T1000 (cell line): ENCODE measurements at regions not wholly inside any gene's neighbourhood (a gene's known extent, or its start where the extent isn't known, plus 50 kb on each side); places are given as distances from the start of the nearest gene placed in this dataset.

Experiments
- DNase-seq: peaks from one replicate; lab custom pipeline; 2025; ENCODE audit warnings: mixed read lengths; lab: John Stamatoyannopoulos, UW

GRCh38 chr10:83880252-83880791, 259.0 kb upstream of the GHITM start:
- DNase-seq = no peak

- no peak for DNase-seq
Measured at GRCh38 chr10:83881661-83882060, 257.6 kb upstream of the GHITM start.

GRCh38 chr10:83886871-83887270, 252.4 kb upstream of the GHITM start:
- no peak for DNase-seq

DNA sequence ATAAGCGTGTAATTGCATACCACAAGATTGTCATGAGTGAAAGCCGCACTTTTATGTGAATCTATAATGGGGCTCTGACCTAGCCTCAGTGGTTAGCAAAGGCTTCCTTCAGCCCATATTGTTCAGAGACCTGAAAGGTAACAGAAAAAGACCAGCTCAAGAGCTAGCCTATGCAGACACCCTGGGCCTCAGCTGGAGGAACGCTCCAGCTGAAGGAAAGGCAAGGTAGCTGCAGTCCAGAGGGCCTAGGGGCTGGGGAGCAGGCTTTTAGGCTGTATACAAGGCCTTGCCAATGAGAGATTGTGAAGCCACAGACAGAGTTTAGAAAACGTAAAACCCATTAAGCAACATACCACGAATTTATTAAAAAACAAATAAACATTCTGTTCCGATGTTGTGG, 246.6 kb upstream of the GHITM start:
- no peak for DNase-seq

GRCh38 chr10:83896219-83896618, 243.1 kb upstream of the GHITM start:
- no peak for DNase-seq

DNA sequence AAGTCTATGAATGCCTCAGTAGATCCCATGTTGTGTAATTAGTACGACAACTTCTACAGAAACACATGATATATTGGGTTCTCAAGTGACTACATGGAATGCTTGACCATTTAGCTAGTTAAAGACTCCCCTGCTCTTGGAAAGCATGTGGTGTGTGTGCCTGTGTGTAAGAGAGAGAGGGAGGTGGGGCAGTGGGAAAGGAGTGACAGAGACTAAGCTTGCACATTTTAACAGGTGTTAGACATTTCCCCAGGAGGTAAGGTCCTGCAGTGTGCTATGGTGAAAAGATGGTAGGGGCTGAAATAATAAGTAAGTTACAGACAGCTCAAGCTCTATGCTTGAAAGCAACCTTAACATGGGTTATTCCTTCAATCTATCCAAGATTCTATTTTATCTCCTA, 241.7 kb upstream of the GHITM start:
- no peak for DNase-seq

- no peak for DNase-seq
Measured at GRCh38 chr10:83908506-83908905, 230.8 kb upstream of the GHITM start.

DNA sequence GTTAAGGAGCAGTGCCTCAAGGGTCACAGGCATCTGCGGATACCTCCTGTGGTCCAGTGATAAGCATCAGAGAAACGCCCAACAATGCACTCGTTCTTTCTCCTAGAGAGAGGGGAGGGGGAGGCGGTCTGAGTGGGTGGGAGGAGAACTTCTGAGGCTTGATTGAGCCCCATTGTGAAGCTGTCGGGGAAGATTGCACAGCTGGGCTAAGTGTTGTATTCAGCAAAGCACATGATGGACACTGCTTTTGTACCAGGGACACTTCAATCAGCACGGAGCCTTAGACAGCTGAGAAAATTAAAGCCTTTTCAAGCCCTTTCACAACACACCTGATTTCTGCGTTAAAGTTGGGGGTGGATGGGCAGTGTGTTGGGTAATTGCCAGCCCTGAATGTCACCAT, 230.3 kb upstream of the GHITM start:
- no peak for DNase-seq

DNA sequence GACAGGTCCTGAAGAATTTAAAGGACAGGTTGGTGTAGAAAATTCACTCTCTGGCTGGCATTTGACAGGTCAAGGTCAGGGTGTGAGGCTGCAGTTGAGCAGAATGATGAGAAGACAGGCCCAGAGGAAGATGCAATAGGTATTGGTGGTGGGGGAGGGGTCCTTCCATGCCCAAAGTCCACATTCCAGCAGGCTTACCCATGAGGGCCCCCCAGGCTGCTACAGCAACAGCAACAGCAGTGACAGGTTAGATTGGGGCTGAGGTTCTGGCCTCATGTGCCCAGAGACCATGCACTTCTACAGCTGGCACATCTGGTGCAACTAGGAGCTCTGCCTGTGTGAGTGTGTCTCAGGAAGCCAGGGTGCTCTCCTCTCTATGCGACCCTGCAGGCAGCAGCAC, 223.5 kb upstream of the GHITM start:
- no peak for DNase-seq

DNA sequence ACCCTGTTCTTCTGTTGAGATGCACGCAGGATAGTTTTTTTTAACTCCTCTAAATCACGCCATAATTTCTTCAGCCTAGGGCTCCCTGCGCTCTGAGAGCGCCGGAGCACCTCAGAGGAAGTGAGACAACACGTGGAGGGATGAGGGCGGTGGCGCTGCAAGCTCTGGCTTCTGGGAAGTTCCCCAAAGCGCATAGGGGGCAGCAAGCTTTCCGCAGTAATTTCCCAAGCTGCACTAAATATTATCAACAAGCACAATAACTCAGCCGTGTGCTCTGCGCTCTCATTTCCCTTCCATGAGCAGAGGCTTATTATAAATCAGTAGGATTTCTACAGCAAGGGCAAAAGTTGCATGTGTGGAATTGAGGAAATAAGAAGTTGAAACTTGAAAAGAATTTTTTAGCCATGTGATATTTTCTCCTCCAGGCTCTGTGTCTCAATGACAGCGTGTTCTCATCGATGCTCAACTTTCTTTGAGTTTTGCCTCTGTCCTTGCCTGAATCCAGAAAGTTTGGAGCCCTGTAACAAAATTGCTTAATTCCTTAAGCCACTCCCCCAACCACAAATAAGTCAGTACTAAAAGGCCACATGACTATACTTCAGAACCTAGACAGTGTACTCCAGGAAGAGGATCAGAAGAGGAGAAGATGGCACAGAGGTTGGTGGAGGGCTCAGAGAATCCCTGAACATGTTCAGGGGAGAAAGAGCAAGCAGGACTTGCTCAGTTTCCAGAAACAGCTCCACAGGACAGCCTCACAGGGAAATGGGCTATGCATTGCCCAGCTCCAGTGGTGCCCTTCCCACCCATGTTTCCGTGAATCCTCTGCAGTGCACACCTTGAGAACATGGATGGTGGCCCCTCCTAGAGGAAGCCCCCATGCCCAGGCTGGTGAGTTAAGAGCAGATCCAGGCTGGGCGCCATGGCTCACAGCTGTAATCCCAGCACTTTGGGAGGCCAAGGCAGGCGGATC, 221.5 kb upstream of the GHITM start:
- DNase-seq = no peak

GRCh38 chr10:83919187-83919586, 220.1 kb upstream of the GHITM start:
- no peak for DNase-seq

DNA sequence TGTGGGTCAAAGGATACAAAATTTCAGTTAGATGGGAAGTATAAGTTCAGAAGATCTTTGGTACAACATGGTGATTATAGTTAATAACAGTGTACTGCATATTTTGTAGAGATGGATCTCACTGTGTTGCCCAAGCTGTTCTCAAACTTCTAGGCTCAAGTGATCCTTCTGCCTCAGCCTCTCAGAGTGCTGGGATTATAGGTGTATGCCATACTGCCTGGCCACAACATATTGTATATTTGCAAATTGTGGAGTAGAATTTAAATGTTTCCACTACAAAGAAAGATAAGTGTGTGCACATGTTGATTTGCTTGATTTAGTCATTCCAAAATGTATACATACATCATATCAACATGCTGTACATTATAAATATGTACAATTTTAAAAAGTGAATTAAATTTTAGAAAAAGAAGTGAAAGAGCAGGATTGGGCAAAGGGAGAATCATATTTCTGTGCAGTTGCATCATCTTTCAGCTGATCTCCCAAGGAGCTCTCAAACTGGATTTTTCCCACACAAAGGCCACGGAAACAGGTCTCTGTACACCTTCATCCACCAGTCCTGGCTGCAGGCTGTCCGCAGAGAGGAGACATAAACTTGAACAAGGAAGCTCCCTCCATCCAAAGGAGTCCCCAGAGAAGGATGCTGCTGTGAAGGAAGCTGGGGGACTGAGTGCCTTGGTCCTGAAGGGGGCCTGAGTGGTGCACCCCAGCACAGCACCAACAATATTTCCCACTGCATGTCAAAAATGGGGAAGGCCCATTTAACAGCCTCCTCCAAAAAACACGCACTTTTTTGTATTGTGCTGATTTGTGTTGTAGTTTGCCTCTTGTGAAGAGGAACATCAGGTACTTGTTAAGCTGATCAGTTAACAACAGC, 217.1 kb upstream of the GHITM start:
- DNase-seq = no peak

GRCh38 chr10:83925133-83925532, 214.2 kb upstream of the GHITM start:
- no peak for DNase-seq

- no peak for DNase-seq
Measured at GRCh38 chr10:83926606-83927005, 212.7 kb upstream of the GHITM start.

GRCh38 chr10:83927166-83927565, 212.1 kb upstream of the GHITM start:
- no peak for DNase-seq

- DNase-seq = no peak
Measured at GRCh38 chr10:83929399-83929798, 209.9 kb upstream of the GHITM start.

DNA sequence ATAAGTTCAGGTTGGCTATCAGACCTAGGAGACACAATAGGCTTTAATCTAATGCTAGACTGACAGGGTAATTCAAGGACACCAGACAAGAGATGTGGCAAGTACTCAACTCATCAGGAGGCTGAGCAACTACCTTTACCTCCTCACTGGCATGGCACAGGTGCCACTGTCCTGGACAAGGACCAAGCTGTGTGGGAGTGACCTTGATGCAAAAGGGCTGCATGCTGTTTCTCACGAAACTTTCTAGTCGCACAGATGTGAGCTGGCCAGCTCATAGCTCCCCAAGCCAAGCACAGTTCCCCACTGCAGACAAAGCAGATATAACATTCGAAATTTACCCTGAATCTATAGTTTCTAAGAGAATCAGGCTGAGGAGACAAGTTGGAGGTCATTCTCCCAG, 207.6 kb upstream of the GHITM start:
- no peak for DNase-seq

DNA sequence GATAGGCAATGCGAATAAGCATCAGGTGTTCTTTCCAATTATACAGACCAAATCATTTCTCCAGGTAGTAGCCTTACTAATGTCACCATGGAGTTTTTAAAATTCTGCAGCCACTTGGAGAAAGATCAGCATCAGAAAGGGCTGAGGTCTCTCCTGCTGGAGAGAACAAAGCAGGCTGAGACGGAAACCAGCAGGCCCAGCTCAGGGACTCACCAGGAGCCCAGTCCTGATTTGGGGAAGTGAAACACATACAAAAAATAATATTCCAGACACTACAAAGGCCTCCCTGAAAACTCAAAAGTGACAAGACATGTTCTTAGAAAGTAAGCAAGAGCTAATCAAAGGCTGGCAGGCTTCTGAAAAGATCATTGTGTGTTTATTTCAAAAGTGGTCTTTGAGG, 207.1 kb upstream of the GHITM start:
- DNase-seq = no peak

GRCh38 chr10:83934062-83934461, 205.2 kb upstream of the GHITM start:
- DNase-seq = no peak

DNA sequence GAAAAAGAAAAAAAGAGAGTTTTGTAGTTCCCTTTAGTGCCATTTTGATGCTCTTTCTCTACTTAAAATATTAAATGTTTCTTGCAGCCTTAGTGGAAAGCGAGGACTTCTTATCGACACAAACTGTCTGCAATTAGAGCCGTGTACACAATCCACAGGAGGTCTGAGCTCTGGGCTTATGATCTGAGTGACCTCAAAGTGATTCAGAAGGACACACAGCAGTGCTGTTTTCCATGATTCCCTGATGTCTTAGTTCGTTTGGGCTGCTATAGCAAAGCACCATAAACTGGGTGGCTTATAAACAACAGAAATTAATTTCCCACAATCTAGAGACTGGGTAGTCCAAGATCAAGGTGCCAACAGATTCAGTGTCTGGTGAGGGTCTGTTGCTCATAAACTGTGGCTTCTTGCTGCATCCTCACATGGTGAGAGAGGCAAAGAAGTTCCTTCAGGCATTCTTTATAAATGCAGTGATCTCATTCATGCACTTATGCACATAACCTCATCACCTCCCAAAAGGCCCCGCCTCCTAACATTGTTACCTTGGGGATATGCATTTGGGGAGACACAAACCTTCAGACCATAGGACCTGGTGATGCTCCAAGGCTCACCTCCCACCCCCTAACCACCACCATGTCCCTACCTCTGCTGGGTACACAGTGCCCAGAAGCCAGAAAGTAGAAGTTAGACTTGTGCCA, 204.5 kb upstream of the GHITM start:
- no peak for DNase-seq

DNA sequence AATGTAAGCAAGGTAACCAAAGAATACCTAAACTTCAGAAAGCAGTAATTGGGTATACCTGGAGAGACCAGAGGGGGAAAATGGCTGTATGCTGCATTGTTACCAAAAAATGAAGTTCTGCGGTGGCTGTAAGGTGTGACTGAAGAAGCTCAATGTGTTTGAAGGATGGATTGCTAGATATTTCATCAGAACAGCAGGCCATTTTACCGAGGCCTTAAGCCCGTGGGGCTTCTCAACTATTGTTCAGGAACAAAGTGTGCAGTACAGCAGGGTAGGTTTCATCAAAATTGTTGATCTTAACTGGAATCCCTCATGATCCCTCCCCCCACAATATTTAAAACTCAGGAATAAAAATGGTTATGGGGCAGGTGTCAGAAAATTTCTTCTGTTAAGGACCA, 204.0 kb upstream of the GHITM start:
- no peak for DNase-seq

- no peak for DNase-seq
Measured at GRCh38 chr10:83935911-83936310, 203.4 kb upstream of the GHITM start.
